ENCODE measurements at regions not wholly inside any gene's neighbourhood (a gene's known extent, or its start where the extent isn't known, plus 50 kb on each side); places are given as distances from the start of the nearest gene placed in this dataset.

- DNase-seq (ENCODE audit: low read depth), result peak; percentile 66
These were observed 422.5 kb downstream of the LPIN1 start for GRCh38 chr2:12168791-12169388.

- DNase-seq (ENCODE audit: low read depth), result peak; percentile 77
These were observed 423.3 kb downstream of the LPIN1 start for GRCh38 chr2:12169721-12170120.

GRCh38 chr2:12170121-12170520 lies 423.7 kb downstream of the LPIN1 start:
- no peak for DNase-seq (ENCODE audit: low read depth)

GRCh38 chr2:12173271-12173942 lies 427.0 kb downstream of the LPIN1 start:
- no peak for DNase-seq (ENCODE audit: low read depth)

GRCh38 chr2:12173943-12174340 lies 427.5 kb downstream of the LPIN1 start:
- no peak for DNase-seq (ENCODE audit: low read depth)

GRCh38 chr2:12175323-12175722 lies 428.9 kb downstream of the LPIN1 start:
- no peak for DNase-seq (ENCODE audit: low read depth)

GRCh38 chr2:12176623-12177454 lies 430.4 kb downstream of the LPIN1 start:
- DNase-seq (ENCODE audit: low read depth), result peak; percentile 82

DNA sequence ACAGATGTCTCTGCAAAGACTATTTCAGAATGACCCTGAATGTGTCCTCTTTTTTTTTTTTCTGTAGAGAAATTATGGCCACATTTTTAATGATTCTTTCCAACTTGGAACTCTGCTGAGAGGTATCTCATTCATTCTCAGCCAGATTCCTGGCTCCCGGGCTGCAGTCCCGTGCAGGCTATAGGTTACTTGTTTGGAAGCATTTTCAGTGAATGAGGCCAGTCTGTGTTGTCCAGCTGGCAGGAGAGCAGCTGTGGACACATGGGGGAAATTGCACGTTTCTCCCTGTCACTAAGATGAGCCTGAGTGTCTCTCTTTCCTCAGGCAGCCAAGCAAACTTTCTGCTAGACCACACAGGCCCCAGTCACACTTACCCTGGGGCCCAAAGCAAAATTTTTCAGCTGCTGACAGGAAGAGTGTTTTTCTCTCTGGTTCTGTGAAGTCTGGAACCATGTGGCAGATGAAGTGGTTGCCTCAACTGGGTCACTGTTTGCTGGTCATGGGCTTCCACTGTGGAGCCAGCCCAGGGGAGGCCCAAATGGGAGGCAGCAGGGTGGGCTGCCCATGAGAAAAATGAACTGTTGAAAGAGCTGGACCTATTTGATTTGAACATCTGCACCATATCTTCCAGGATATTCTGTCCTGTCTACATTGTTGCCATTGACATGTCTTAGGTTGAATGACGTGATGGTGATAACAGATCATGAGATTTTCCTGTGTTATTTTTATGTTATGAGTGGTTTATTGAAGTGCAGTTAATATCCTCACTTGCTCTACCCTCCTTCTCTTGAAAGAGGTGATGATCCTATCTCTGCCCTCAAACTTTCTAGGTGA lies 431.2 kb downstream of the LPIN1 start:
- no peak for DNase-seq (ENCODE audit: low read depth)

GRCh38 chr2:12178289-12179080 lies 432.1 kb downstream of the LPIN1 start:
- no peak for DNase-seq (ENCODE audit: low read depth)

- DNase-seq (ENCODE audit: low read depth), result no peak
These were observed 433.6 kb downstream of the LPIN1 start for GRCh38 chr2:12180031-12180430.

DNA sequence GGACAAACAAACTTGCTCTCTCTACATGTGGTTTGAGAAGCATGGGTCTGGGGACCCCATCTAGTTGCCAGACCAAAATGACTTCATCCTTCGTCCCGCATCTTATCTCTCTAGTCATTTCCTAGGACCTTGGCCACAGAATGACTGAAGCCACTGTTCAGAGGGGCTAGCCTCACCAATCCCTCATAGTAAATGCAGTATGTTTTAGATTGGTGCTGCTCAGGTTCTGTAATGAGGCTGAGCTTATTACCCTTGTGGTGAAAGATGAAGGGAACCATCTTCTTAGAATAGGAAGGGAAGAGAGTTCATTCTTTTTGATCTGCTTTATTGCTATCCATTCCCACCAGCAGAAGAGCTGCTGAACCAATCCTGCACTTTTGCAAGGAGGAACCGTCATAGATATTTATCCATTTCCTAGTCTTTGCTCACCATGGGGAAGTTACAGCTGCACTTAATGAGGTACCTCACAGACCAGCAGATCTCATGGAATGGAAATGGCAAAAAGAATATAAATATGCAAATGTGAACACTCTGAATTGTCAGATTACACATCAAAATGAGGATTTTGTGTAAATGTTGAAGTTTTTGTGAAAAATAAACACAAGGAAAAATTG lies 436.7 kb downstream of the LPIN1 start:
- DNase-seq (ENCODE audit: low read depth), result no peak

DNA sequence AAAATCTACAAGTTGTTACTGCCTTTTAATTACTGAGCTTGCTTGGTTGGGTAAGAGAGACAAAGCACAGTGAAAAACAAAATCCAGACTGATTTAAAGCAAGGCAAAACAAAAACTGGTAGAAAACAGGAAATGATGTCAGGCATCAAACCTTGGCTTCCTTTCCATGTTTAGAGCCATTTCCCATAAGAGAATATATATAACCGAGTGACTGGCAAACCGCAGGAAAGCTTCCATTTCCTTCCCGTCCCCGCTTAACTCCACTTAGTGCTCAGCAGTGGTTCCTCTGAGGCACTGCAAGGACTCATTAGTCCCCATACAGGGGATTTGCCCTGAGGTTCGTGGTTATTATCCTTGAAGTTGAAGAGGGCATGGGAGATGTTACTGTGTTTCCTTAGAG lies 446.3 kb downstream of the LPIN1 start:
- no peak for DNase-seq (ENCODE audit: low read depth)

DNA sequence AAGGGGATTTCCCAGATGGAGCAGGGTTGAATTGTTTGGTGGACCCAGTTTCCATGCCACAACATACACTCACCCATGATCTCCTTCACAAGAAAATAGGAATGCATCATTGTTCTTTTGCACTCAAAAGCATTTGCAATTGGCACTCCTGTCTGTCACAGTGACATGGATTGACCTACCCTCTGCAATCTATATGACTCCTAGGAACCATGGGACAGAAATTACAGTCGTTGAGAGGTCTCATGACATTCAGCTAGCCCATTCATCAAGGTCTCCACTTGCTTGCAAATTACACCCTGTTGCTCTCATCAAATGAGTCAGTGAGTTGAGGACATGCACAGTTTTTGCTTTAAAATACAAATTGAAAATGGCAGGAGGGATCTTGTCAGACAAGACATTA lies 448.5 kb downstream of the LPIN1 start:
- DNase-seq (ENCODE audit: low read depth), result no peak

GRCh38 chr2:12196495-12196894 lies 450.1 kb downstream of the LPIN1 start:
- no peak for DNase-seq (ENCODE audit: low read depth)

DNA sequence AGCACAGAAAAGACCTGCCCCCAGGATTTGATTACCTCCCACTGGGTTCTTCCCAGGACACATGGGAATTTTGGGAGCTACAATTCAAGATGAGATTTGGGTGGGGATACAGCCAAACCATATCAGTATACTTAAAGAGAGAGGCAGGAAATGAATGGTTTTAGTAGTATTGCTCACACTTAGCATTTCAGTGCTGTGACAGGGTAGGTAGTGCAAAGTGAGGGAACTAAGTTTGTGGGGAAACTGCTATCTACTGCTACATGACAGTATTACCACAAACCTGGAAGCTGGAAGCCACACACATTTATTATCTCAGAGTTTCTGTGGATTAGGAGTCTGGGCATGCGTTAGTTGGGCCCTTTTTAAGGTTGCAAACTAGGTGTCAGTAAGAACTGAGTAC lies 450.7 kb downstream of the LPIN1 start:
- DNase-seq (ENCODE audit: low read depth), result no peak

DNA sequence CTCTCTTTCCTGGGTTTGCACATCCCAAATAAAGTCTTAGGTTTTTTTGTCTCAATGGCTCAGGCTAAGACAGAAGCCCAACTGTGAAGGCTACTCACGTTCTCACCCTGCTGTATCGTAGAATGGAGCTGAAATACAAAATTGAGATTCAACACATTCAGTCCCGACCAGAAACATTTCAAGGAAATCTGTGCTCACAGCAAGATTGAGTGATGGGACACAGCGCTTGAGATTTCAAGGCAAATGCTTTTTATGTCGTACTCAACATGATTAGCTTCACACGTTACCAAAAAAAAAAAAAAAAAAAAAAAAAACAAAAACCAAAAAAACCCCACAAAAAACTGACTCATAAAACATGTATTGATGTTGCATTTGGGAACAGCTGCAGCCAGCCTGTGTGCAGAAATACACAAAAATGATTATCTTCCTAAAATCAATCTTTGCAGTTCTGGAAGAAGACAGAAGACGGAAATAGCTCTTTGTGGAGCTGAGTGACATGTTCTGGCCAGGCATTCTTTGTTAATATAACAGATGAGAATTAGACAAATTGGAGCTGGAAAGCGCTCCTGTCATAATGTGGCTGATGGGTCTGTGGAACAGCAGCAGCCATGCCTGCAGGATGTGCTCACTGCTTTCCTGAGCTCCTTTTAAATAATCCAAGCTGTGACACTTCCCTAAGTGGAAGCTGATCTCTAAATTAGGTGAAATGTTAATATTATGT lies 453.2 kb downstream of the LPIN1 start:
- no peak for DNase-seq (ENCODE audit: low read depth)

DNA sequence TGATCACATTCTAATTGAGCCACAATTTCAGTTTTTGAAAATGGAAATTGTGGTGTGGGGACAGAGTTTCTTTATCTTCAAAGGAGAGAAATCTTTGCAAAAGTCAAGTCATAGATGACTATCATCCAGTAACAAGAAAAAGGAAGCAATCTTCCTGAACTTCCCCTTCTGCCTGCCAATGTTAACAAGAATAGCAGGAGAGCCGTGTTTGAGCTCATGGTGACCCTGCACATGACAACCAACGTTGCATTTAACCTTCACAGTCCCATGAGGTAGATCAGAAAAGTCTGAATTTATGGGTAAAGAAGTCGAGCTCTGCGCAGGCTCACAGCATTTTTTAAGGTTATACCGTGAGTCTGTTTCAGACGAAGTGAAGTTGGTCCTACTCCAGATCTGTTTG lies 454.9 kb downstream of the LPIN1 start:
- no peak for DNase-seq (ENCODE audit: low read depth)

DNA sequence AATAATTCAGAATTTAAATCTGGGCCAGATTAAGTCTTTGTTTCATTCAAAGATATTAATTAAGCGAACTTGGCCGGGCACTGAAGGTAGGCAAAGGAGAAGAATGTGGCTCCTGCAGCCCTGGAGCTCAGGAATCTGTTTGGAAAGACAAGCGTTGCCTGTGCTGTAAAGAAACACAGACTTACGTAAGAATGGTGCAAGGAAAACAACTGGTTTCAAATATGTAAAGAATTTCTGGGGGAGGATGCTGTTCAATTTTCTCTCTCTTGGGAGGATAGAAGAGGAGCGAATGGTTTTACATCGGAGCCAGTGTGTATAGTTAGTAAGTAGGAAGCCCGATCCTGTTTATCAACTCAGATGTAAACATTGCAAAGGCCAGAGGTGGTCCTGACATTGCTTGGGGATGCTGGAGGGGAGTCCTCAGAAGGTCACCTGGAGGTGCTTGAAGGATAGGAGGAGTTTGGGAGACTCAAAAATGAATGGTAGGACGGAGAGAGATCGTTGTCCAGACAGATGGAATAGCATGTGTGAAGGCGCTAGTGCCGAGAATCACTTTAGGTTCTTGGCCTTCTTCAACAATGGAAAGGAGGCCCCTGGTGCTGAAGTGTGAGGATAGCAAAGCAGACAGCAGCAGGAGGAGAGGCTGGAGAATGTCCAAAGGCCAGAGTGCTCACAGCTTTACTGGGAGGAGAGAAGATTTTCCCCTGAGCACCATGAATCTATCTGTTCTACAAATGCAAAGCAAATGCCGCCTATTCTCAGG lies 456.1 kb downstream of the LPIN1 start:
- DNase-seq (ENCODE audit: low read depth), result no peak

- no peak for DNase-seq (ENCODE audit: low read depth)
These were observed 457.1 kb downstream of the LPIN1 start for GRCh38 chr2:12203528-12203927.
